Activated CD8-positive, alpha-beta memory T cell treated with anti-CD3 and anti-CD28 coated beads, Interleukin-2, amount 50 U/mL, for 4 hours (primary cell): ENCODE measurements at regions not wholly inside any gene's neighbourhood (a gene's known extent, or its start where the extent isn't known, plus 50 kb on each side); places are given as distances from the start of the nearest gene placed in this dataset.

ENCODE experiments used
- DNase-seq: peaks from one replicate; pipeline ENCODE4 v3.0.0-alpha.2; 2020

- no peak for DNase-seq
Observed at GRCh38 chr2:120441744-120442471, 96.0 kb downstream of the INHBB start.

DNA sequence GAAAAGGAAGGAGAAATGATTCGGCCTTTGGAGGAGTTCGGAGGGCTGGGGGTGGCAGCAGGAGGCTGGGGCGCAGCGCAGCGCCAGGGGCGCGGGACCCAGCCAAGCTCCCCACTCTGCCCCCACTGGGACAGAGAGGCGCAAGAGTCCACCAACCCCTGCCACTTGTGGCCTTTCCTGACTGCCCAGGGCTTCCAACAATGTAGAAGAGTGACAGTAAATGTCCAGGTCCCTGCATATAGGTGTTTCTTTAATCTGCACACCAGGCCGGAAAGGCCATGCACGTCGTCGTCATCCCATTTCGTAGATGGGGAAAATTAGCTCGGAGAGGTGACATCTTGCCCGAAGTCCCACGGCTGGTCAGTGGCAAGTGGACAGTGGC lies 96.6 kb downstream of the INHBB start:
- no peak for DNase-seq

DNA sequence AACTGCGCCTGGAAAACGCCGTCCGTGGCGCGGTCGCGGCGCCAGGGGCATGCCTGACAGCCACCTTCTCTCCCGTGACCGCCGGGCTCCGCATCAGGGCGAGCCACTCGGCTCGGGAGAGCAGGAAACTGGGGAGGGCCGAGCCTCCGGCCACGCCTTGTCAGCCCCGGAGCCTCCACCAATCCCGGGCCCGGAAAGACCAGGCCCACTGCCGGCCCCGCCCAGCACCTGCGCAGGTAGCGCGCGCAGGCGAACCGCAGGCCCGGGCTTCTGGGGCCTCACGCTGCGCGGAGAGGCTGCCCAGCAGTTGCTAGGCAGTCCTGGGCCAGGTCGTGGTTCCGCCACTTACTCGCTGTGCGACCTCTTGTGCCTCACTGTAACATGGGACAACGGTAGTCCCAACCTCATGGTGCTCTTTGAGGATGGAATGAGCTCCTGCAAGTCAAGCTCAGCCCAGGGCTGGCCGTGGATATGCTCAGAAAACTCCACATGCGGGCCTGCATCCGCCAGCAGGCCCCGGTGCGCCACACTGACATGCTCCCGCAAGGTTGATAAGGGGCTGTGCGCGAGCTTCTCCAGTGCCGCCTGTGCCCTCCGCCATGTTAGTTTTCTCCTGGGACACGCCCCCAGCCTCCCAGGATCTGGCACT lies 97.1 kb downstream of the INHBB start:
- DNase-seq = no peak

DNA sequence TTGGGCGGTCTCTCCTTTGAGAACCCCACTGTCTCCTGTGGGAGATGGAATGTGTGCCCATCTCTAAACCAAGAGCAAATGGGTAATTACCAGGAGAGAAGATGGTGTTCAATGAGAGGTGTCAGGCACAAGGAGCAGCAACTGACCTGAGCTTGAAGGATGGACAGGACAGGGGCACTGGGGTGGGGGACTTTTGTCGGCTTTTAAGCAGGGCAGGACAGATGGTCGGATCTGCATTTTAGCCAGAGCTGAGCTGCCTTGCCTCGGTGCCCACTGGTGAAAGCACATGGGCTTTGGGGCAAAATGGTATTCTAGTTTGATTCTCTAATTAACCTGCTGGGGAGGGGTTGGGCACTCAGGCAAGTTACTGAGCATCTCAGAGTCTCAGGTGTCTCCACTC lies 98.0 kb downstream of the INHBB start:
- no peak for DNase-seq

GRCh38 chr2:120444691-120445240 lies 98.8 kb downstream of the INHBB start:
- no peak for DNase-seq

GRCh38 chr2:120445449-120446143 lies 99.7 kb downstream of the INHBB start:
- DNase-seq = no peak

- DNase-seq = no peak
Observed at GRCh38 chr2:120446236-120447126, 100.5 kb downstream of the INHBB start.

DNA sequence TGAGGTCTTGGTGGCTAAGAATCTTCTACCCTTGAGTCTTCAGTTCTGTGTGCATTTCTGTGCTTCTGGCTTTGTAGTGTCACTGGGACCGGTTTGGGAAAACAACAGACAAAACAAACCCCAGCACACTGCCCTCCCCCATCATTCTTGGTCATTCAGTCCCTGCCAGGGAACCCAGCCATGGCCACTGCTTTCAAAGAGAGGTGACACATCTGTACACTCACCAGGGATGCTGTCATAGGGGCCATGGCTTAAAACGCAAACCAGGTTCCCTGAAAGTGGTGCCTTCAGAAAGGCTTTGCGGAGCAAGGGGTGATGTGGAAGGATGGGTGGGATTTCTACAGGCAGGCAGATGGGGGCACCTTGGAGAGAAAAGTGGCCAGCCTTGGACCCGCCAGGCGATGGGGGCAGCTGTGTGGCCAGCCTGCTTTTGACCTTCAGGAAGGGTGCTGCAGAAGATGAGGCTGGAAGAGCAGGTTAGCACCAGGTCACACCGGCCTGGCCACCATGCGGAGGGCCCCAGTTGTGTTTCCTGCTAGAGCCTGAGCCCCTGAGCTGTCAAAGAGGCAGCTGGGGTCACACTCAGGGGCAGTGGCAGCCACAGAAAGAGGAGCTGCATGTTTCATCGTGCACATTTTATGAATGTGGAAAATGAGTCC lies 101.3 kb downstream of the INHBB start:
- no peak for DNase-seq

DNA sequence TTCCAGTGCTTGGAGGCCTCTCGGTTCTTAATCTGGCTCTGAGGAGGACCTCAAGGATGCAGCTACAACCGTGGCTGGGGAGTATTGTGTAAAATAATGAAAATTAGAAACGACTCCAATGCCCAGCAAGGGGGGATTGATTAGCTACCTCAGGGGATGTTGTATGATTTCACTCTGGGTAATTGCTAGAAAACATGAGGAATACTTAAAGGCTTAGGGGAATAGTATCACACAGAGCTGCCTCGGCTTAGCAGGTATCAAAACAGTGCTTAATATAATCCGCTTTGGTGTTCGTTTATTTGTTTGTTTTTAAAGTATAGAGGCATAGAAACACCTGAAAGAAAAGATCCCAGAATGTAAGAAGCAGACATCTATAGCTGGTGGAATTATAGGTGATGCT lies 102.5 kb downstream of the INHBB start:
- DNase-seq = no peak

- no peak for DNase-seq
Observed at GRCh38 chr2:120448961-120449810, 103.2 kb downstream of the INHBB start.

DNA sequence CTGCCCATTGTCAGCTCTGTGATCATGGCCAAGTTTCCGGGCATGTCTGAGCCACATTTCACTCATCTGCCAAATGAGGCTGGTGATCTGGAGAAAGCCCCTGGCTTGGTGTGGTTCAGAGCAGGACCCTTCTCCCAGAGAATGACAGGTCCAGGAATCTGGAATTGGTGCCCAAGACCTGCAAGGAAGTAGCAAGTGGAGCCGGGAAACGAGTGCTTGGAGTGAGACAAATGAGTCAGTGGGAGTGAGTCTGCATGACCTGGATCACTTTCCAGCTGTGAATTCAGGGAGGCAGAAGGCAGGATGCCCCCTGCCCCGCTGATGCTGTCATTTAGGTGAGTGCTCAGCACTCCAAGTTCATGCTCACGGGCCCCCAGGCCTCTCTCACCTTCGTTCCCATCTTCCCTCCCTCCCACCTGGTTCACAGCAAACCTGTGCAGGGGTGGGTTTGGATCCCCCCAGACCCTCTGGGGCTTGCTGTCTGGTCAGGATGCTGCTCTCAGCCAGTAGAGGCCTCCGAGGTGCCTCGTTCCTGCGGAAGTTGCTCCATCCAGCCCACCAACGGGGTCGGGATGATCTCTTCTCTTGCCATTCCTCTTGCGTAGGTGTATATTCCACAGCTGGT lies 104.4 kb downstream of the INHBB start:
- no peak for DNase-seq

DNA sequence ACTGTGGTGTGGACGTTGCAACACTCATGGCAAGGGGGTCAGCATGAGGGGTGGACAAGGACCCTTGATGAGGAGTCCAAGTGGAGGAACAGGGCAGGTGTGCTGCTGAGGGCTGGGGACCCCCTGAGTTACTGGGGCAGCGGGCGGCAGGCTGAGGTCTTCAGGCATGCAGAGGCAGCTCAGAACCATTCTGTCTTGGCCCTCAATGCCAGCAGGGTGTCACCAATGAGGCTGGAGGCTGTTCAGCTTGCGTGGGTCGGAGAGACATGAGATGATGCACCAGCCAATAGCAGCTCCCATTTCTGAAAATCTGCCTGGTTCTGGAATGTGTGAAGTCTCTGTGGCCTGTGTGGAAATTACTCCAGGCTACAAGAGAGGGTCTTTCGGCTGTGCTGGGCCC lies 105.4 kb downstream of the INHBB start:
- no peak for DNase-seq

GRCh38 chr2:120452131-120452530 lies 106.2 kb downstream of the INHBB start:
- no peak for DNase-seq

DNA sequence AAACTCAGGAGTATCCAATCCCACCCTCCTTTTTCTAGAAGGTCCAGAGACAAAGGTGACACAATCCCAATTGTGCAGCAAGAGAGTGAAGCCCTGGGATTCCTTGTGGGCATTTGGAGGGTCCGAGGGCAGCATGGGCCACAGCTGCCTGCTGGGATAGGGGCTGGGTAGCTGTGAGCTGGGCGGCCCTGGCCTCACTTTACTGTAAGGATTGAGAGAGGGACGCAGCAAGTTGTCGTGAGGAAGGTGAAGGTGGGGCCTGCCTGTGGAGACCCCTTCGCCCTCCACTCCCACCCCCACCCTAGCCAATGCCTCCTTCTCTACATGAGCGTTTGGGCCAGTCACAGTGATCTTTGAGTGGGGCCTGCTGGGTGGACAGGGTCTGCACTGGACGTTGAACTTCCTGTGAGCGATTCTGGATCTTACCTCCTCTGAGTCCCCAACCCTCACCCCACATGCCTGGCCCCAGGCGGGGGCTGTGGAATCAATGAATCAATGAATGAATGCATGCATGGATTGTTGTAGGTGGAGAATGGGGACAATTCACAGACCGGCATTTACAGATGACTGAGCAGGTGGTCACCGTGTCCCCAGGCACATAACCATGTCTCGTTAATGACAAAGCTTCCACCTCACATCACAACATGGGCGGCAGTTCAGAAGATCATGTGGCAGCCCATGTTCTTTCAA lies 107.2 kb downstream of the INHBB start:
- DNase-seq = no peak

GRCh38 chr2:120453635-120453998 lies 107.7 kb downstream of the INHBB start:
- no peak for DNase-seq

DNA sequence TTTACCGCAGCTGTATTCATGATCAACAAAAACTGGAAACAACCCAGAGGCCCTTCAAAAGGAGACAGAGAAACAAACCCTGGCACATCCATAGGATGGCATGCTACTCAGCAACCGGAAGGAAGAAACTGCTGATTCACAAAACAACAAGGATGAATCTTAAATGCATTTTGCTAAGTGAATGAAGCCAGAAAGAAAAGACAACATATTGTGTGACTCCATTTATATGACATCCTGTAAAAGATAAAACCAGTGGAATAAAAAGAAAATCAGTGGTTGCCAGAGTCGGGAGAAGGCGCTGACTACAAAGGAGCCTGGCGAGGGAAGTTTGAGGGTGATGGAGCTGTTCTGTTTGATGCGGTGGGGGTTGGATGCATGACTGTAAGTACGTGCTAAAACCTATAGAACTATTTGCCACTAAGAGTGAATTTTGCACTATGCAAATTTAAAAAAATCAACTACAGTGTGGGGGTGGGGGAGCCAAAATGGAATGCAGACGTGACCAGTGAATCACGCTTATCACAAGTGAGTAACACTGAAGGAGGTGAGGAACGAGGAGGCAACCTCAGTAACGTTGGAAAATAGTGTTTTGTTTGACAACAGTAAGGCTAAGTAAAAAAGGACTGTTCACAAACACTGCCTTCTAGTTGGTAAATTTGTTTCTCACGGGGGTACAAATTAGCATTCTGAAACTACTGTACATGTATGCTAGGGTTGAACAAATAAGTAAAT lies 108.9 kb downstream of the INHBB start:
- no peak for DNase-seq

DNA sequence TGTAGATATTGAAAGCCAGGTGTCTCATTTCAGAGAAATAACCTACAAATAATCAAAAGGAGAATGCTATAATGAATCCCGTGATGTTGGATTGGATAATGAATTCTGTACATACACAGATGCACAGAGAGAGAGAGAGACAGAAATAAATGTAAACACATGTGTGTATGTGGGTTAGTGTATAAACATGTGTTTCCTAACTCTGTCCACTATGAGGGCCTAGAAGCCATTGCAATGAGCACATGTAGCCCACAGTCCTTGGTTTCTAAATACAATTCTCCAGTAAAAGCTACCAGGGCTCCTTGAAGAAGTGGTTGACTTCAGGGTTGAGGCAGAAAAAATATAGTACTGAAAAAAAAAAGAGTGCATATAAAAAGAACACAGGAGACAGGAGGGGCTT lies 109.5 kb downstream of the INHBB start:
- no peak for DNase-seq

- DNase-seq = no peak
Observed at GRCh38 chr2:120456867-120457266, 110.9 kb downstream of the INHBB start.

- DNase-seq = no peak
Observed at GRCh38 chr2:120460511-120460910, 114.6 kb downstream of the INHBB start.

DNA sequence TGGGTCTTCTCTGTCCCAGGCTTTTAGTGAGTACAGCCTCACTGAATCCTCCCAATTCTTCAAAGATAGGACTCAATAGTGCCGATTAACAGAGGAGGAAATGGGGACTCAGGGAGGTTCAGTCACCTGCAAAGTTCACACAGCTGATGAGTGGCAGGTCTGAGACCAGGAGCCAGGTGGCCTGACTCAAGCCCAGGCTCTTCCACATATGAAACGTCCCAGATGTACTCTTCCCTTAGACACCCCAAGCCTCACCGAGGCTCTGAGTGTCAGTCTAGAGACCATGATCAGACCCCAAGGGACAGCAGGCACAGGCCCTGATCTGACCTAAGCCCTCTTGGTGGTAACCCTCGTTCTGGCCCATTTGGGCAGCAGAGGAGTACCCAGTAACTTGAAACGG lies 115.2 kb downstream of the INHBB start:
- DNase-seq = no peak
